Fibroblast of the aortic adventitia (primary cell): ENCODE measurements at regions not wholly inside any gene's neighbourhood (a gene's known extent, or its start where the extent isn't known, plus 50 kb on each side); places are given as distances from the start of the nearest gene placed in this dataset.

Experiments used
- DNase-seq: peaks from one replicate; pipeline ENCODE4 v3.0.0-alpha.2; 2010; ENCODE audit warnings: low read depth
- H3K4me3 ChIP-seq: 2 replicates; pipeline ENCODE4 v1.5.1; 2011; ENCODE audit warnings: low read depth, mild to moderate bottlenecking, control low read depth, low read length, moderate library complexity
- TF ChIP-seq, protein P1 (sequence below): IDR thresholded peaks from 2 replicates; pipeline ENCODE4 v1.5.1; 2011; ENCODE audit warnings: mild to moderate bottlenecking, low read length, control low read depth, inconsistent platforms; ENCODE audit not compliant: insufficient read depth

GRCh38 chr10:16227674-16228073 lies 209.1 kb upstream of the PTER start:
- no peak for DNase-seq
- no peak overlapping the region for H3K4me3 ChIP-seq
- TF ChIP-seq, protein P1, sequence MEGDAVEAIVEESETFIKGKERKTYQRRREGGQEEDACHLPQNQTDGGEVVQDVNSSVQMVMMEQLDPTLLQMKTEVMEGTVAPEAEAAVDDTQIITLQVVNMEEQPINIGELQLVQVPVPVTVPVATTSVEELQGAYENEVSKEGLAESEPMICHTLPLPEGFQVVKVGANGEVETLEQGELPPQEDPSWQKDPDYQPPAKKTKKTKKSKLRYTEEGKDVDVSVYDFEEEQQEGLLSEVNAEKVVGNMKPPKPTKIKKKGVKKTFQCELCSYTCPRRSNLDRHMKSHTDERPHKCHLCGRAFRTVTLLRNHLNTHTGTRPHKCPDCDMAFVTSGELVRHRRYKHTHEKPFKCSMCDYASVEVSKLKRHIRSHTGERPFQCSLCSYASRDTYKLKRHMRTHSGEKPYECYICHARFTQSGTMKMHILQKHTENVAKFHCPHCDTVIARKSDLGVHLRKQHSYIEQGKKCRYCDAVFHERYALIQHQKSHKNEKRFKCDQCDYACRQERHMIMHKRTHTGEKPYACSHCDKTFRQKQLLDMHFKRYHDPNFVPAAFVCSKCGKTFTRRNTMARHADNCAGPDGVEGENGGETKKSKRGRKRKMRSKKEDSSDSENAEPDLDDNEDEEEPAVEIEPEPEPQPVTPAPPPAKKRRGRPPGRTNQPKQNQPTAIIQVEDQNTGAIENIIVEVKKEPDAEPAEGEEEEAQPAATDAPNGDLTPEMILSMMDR, result no peak

DNA sequence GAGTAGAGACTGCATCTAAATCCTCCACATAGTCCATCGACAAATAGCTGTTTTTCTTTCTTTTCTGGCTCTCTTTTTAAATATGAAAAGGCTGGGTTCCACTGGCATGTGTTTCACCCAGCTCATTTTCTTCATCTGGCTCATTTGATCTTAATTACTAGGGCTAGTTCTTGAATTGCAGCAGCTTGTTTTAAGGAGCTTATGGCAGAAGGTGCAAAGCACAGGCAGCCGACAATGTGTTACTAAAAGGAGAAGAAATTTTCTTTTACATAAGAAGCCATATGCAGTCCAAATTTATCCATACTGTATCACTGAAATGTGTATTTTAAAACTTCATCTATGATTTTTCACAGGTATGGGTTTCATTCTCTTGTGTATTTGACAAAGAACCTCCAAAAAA lies 205.6 kb upstream of the PTER start:
- no peak for DNase-seq
- no peak overlapping the region for H3K4me3 ChIP-seq
- TF ChIP-seq, protein P1, result no peak

- H3K4me3 ChIP-seq, result no peak overlapping the region
- TF ChIP-seq, protein P1, result no peak
- no peak for DNase-seq
Measured at GRCh38 chr10:16231734-16232435, 204.9 kb upstream of the PTER start.

DNA sequence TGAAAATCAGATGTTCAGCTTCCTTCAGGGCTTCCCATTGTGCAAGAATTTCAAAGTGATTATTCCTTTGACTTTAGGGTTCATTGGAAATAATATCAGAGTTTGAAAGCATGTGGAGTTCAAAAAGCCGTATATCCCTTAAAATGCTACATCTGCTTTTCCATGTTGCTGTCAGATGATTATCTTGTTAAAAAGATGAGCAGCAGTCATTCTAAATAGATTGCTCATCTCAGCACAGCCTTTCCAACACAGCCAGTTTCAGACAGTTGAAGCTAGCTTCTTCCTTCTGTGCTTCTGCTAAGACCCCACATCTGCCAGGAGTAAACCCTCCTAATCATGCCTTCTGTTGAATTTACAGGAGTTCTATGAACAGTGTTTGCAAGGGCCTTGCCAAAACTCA lies 204.4 kb upstream of the PTER start:
- DNase-seq, result no peak
- H3K4me3 ChIP-seq, result no peak overlapping the region
- TF ChIP-seq, protein P1, result no peak

DNA sequence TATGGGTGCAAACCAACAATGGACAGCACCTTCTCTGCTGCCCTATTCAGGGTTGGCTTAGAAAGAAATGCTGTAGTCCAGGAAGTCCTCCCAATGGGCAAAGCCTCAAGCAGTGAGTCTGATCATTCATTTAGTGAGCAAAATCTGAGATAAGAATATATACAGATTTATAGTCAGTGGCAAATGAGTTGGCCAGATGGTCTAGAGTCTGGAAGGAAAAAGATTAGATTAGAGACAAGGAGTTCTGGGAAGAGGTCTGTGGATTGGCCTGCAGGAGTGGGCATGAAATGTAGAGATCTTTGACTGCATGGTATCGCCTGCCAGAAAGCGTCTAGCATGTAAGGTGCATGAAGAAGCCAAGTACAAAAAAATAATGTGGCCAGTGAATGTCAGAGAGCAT lies 201.9 kb upstream of the PTER start:
- TF ChIP-seq, protein P1, result no peak
- no peak overlapping the region for H3K4me3 ChIP-seq
- no peak for DNase-seq

- H3K4me3 ChIP-seq, result no peak overlapping the region
- DNase-seq, result no peak
- TF ChIP-seq, protein P1, result no peak
Measured at GRCh38 chr10:16242446-16242845, 194.4 kb upstream of the PTER start.
